Natural killer cell (primary cell): ENCODE measurements at regions not wholly inside any gene's neighbourhood (a gene's known extent, or its start where the extent isn't known, plus 50 kb on each side); places are given as distances from the start of the nearest gene placed in this dataset.

Experiments used
- ATAC-seq, 3 donors: fragments of 150-1000 bp in 2 of 3; fragments of 200-7000 bp in 1 of 3; cut with Tn5 transposase; 1 replicate in 1 of 3; 2 replicates in 2 of 3; pipeline ENCODE4 v1.10.0; 2021; ENCODE audit warnings: mild to moderate bottlenecking in 2 of 3, moderate library complexity in 2 of 3
- DNase-seq, 2 donors: peaks; one replicate each; pipeline versions ENCODE4 v3.0.0 to v3.0.0-alpha.2; 2013 to 2021; ENCODE audit warnings: mixed read lengths in 1 of 2
- H3K27ac ChIP-seq: one replicate; pipeline ENCODE4 v1.5.1; 2013; ENCODE audit warnings: mild to moderate bottlenecking, low read length
- H3K27me3 ChIP-seq: one replicate; pipeline ENCODE4 v1.6.1; 2013; ENCODE audit warnings: low read length; ENCODE audit not compliant: control insufficient read depth, insufficient read depth
- H3K36me3 ChIP-seq: one replicate; pipeline ENCODE4 v1.6.1; 2013; ENCODE audit warnings: low read length; ENCODE audit not compliant: control insufficient read depth, insufficient read depth
- H3K4me1 ChIP-seq: one replicate; pipeline ENCODE4 v1.6.1; 2013; ENCODE audit warnings: low read length; ENCODE audit not compliant: control insufficient read depth, insufficient read depth
- H3K4me3 ChIP-seq: one replicate; pipeline ENCODE4 v1.5.1; 2013; ENCODE audit warnings: low read length
- H3K9me3 ChIP-seq: one replicate; pipeline ENCODE4 v1.6.1; 2013; ENCODE audit warnings: low read length; ENCODE audit not compliant: control insufficient read depth, insufficient read depth
- H3K27ac Mint-ChIP-seq, 2 donors: one replicate each; pipeline ENCODE4 v1.8.0; 2022; ENCODE audit warnings: mild to moderate bottlenecking in 2 of 2, mixed read lengths in 2 of 2, moderate library complexity in 1 of 2
- H3K27me3 Mint-ChIP-seq, 2 donors: one replicate each; pipeline ENCODE4 v1.8.0; 2022; ENCODE audit warnings: low read depth in 2 of 2, mixed read lengths in 2 of 2
- H3K36me3 Mint-ChIP-seq: one replicate; pipeline ENCODE4 v1.8.0; 2022; ENCODE audit warnings: mixed read lengths
- H3K4me1 Mint-ChIP-seq, 2 donors: one replicate each; pipeline ENCODE4 v1.8.0; 2022; ENCODE audit warnings: mixed read lengths in 2 of 2
- H3K4me3 Mint-ChIP-seq: one replicate; pipeline ENCODE4 v1.8.0; 2022; ENCODE audit warnings: mild to moderate bottlenecking, moderate library complexity, mixed read lengths
- H3K9me3 Mint-ChIP-seq, 2 donors: one replicate each; pipeline ENCODE4 v1.8.0; 2022; ENCODE audit warnings: mixed read lengths in 2 of 2
- WGBS: methylation state at CpG from one replicate; pipeline ENCODE4 v1.1.7; 2013; ENCODE audit warnings: missing lambda C conversion rate; ENCODE audit not compliant: insufficient coverage; 5-methylcytosine and 5-hydroxymethylcytosine counted together
- intact Hi-C: fragments of 100-400 bp; cut with micrococcal nuclease; formaldehyde crosslinking; loops from one replicate; pipeline ENCODE4 v1.14.2; 2022
- TF ChIP-seq, protein P1 (sequence below): fragments of 200-600 bp; IDR thresholded peaks from one replicate; pipeline ENCODE4 v1.8.0; 2022; ENCODE audit warnings: antibody characterized with exemption

DNA sequence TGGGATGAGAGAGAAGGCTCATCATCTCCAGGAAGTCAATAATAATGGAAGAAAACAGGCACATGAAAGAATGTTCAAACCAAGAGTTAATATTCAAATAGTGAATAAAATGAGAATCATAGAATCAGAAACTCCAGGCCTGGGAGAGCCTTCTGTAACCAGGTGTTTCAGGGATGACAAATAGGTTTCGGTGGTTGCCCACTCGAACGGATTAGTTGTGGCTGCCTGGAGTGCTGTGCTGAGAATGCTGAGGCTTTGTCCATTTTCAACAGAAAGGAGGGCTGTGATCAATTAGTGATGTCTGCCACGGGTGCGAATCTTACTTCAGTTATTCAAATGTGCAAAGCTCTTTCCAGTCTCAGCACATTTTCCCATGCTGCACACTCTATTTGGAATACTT lies 227.3 kb downstream of the INSIG2 start:
- DNase-seq = no peak
- intact Hi-C loops = no loop called here
- Histone ChIP-seq H3K27me3 (no peaks in the 10 kb centered on the region), H3K27ac (no peak overlapping the region), H3K9me3 (no peaks in the 10 kb centered on the region), H3K36me3 (no peaks in the 10 kb centered on the region), H3K4me1 (peaks cover 3% of the 10 kb centered on the region), H3K4me3 (no peak overlapping the region)
- TF ChIP-seq, protein P1, sequence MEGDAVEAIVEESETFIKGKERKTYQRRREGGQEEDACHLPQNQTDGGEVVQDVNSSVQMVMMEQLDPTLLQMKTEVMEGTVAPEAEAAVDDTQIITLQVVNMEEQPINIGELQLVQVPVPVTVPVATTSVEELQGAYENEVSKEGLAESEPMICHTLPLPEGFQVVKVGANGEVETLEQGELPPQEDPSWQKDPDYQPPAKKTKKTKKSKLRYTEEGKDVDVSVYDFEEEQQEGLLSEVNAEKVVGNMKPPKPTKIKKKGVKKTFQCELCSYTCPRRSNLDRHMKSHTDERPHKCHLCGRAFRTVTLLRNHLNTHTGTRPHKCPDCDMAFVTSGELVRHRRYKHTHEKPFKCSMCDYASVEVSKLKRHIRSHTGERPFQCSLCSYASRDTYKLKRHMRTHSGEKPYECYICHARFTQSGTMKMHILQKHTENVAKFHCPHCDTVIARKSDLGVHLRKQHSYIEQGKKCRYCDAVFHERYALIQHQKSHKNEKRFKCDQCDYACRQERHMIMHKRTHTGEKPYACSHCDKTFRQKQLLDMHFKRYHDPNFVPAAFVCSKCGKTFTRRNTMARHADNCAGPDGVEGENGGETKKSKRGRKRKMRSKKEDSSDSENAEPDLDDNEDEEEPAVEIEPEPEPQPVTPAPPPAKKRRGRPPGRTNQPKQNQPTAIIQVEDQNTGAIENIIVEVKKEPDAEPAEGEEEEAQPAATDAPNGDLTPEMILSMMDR = no peak
- no peak for ATAC-seq
- Mint-ChIP-seq H3K27ac (no peak overlapping the region), H3K27me3 (peaks cover 17 to 28% of the 10 kb centered on the region in 2 donors), H3K4me3 (no peak overlapping the region), H3K9me3 (no peaks in the 10 kb centered on the region), H3K4me1 (no peaks in the 10 kb centered on the region), H3K36me3 (no peaks in the 10 kb centered on the region)
- 87% methylated on average over 5 of the region's 5 CpGs for WGBS

DNA sequence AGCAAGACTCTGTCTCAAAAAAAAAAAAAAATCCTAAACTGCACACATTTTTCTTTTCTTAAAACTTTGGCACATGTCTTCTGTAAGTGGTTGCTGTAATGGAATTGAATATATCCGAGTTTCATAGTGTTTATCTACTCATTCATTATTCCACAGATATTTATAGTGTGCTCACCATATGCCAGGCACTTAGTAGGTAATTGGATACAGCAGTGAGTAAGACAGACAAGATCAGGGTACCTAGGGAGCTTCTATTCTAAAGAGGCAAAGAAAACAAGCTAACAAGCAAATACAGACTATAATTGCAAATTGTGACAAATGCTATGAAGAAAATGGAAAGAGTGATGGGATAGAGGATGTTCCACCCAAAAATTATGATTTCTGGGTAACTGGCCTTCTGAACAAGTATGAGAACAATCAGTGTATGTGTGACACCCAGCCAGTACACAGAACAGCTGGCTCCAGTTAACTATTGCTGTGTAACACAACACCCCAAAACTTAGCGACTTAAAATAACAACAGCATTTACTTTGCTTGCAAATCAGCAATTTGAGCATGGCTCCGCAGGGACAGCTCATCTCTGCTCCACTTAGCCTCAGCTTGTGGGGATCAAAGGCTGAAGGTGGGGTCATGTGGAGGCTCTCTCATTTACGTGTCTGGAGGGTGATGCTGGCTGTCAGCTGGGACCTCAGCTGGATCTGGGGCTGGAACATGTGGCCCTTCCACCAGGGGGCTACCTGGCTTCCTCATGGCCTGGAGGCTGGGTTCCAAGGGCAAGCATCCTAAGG lies 224.9 kb downstream of the INSIG2 start:
- H3K4me1 Mint-ChIP-seq = no peaks in the 10 kb centered on the region
- intact Hi-C loops = no loop called here
- peaks cover 4% of the 10 kb centered on the region for H3K27me3 ChIP-seq

DNA sequence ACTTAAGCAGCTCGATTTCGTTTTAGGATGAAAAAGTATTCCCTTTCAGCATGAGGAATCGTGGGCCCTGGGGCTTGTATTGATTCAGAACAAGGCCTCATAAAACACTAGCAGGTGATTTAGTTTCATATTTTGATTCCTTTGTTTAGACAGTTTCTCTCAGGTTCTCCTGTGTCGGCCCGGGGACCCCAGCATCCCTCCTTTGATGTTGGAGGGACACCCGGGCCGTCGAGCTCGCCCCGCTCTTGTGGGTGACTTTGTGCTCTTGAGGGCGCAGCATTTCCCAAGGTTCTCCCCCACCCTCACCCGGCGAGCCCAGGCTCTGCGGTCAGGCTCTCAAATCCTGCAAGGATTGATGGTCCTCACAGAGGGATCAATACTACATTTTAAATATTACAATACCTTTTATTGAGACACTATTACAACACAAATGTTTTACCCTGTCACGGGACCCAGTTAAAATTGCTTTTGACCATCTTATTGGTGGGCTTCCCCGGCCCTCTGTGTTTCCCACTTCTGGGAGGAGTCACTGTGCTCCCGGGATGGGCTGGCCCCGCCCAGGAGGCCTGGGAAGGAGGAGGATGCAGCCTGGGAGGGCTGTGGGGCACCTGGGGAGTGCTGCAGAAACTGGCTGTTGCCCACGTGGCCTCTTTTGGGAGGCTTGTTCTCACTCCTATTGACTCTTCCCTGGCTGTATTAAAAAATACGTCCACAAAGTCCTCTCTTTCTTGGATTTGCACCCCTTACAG lies 222.6 kb downstream of the INSIG2 start:
- Histone ChIP-seq H3K4me3 (peak overlapping the region; percentile 45), H3K9me3 (no peaks in the 10 kb centered on the region), H3K27me3 (peaks cover 4% of the 10 kb centered on the region), H3K36me3 (no peaks in the 10 kb centered on the region), H3K4me1 (peaks cover 14% of the 10 kb centered on the region), H3K27ac (peak overlapping the region; percentile 72)
- no peaks in the 10 kb centered on the region for H3K9me3 Mint-ChIP-seq
- no peak for ATAC-seq
- peak overlapping the region; percentile 56 to 68 for H3K27ac Mint-ChIP-seq
- DNase-seq = no peak
- H3K27me3 Mint-ChIP-seq = peaks cover 9 to 20% of the 10 kb centered on the region in 2 donors
- intact Hi-C loops = no loop called here
- WGBS = 45% methylated on average over 20 of the region's 20 CpGs
- H3K4me3 Mint-ChIP-seq = peak overlapping the region; percentile 88
- H3K36me3 Mint-ChIP-seq = no peaks in the 10 kb centered on the region
- TF ChIP-seq, protein P1 = no peak
- H3K4me1 Mint-ChIP-seq = no peaks in the 10 kb centered on the region

More for the DNA sequence above, 224.9 kb downstream of the INSIG2 start:
- H3K27ac ChIP-seq = no peak overlapping the region
- DNase-seq = peak in 1 of 2 donors; percentile 17
- TF ChIP-seq, protein P1 = no peak
- no peak for ATAC-seq
- H3K4me1 ChIP-seq = peaks cover 14% of the 10 kb centered on the region
- H3K9me3 ChIP-seq = no peaks in the 10 kb centered on the region
- Mint-ChIP-seq H3K27me3 (peaks cover 10 to 21% of the 10 kb centered on the region in 2 donors), H3K27ac (no peak overlapping the region), H3K9me3 (no peaks in the 10 kb centered on the region), H3K4me3 (no peak overlapping the region), H3K36me3 (no peaks in the 10 kb centered on the region)
- 45% methylated on average over 3 of the region's 4 CpGs for WGBS
- H3K4me3 ChIP-seq = no peak overlapping the region
- H3K36me3 ChIP-seq = no peaks in the 10 kb centered on the region
